Sigmoid colon (tissue), 6 donors: ENCODE measurements at regions not wholly inside any gene's neighbourhood (a gene's known extent, or its start where the extent isn't known, plus 50 kb on each side); places are given as distances from the start of the nearest gene placed in this dataset.
A peak's percentile ranks its signal among the peaks of the same experiment; 100 is the strongest.

Experiments used
- DNase-seq: peaks from one replicate; pipeline ENCODE4 v3.0.0-alpha.2; 2019
- H3K27ac ChIP-seq, 4 donors: fragments of 200-600 bp; sonication (generic); one replicate each; pipeline ENCODE4 v1.5.1; 2016 to 2019; ENCODE audit warnings: mild to moderate bottlenecking in 1 of 4
- H3K27me3 ChIP-seq, 3 donors: fragments of 200-600 bp; sonication (generic); one replicate each; pipeline ENCODE4 v1.5.1; 2019; ENCODE audit warnings: mild to moderate bottlenecking in 1 of 3
- H3K36me3 ChIP-seq, 4 donors: fragments of 200-600 bp; sonication (generic); one replicate each; pipeline ENCODE4 v1.5.1; 2016 to 2019
- H3K4me1 ChIP-seq, 4 donors: fragments of 200-600 bp; sonication (generic); one replicate each; pipeline ENCODE4 v1.5.1; 2017 to 2019
- H3K4me3 ChIP-seq, 4 donors: fragments of 200-600 bp; sonication (generic); one replicate each; pipeline ENCODE4 v1.5.1; 2017 to 2019; ENCODE audit warnings: mild to moderate bottlenecking in 2 of 4, moderate library complexity in 1 of 4
- H3K9me3 ChIP-seq, 4 donors: fragments of 200-600 bp in 3 of 4; sonication (generic) in 3 of 4; one replicate each; pipeline versions ENCODE4 v1.5.1 to v1.6.1; 2013 to 2019
- CTCF ChIP-seq, 4 experiments: fragments of 450-650 bp in 3 of 4; fragments of 200-600 bp in 1 of 4; IDR thresholded peaks; one replicate each; pipeline ENCODE4 v1.5.1; 2016 to 2019; ENCODE audit warnings: antibody characterized with exemption in 4 of 4, mild to moderate bottlenecking in 3 of 4, moderate library complexity in 2 of 4
- EP300 ChIP-seq, 4 donors: sonication (generic); formaldehyde crosslinking; IDR thresholded peaks; one replicate each; pipeline ENCODE4 v1.6.1; 2017; ENCODE audit warnings: antibody characterized with exemption in 4 of 4
- POLR2A ChIP-seq, 2 donors: fragments of 450-650 bp; IDR thresholded peaks; one replicate each; pipeline ENCODE4 v1.6.1; 2016; ENCODE audit warnings: antibody characterized with exemption in 2 of 2, mild to moderate bottlenecking in 2 of 2, moderate library complexity in 2 of 2
- POLR2AphosphoS5 ChIP-seq, 4 donors: sonication (generic); formaldehyde crosslinking; IDR thresholded peaks; one replicate each; pipeline ENCODE4 v1.6.1; 2017; ENCODE audit warnings: antibody characterized with exemption in 4 of 4
- WGBS, 2 donors: extraction: QIAGEN DNeasy Blood & Tissue Kit; methylation state at CpG; one replicate each; pipeline ENCODE4 v1.1.7; 2013; 5-methylcytosine and 5-hydroxymethylcytosine counted together
- intact Hi-C: fragments of 100-400 bp; cut with DNase I; formaldehyde crosslinking; loops from one replicate; pipeline ENCODE4 v1.15.1; 2023
- donor health status: healthy with polysubstance abuse.
- donor health status: healthy.

- Histone ChIP-seq H3K4me1 (no peaks in the 10 kb centered on the region), H3K36me3 (no peaks in the 10 kb centered on the region), H3K27me3 (no peaks in the 10 kb centered on the region), H3K27ac (no peak overlapping the region), H3K9me3 (peaks cover 0 to 12% (median 4%) of the 10 kb centered on the region in 4 donors), H3K4me3 (no peak overlapping the region)
- TF ChIP-seq CTCF (IDR thresholded peaks at IDR 0.05) (no peak), POLR2AphosphoS5 (IDR thresholded peaks at IDR 0.05) (no peak), EP300 (IDR thresholded peaks at IDR 0.05) (no peak), POLR2A (IDR thresholded peaks at IDR 0.05) (no peak)
- 89 to 94% methylated on average over 8 of the region's 8 CpGs for WGBS, 2 donors
- DNase-seq = peak; percentile 19
- intact Hi-C loops = no loop called here
Measured at GRCh38 chr2:10246370-10246769, 56.3 kb upstream of the HPCAL1 start.

GRCh38 chr2:10246831-10247230, 55.9 kb upstream of the HPCAL1 start:
- H3K4me3 ChIP-seq = no peak overlapping the region
- TF ChIP-seq CTCF (IDR thresholded peaks at IDR 0.05) = no peak
- no peak for TF ChIP-seq POLR2AphosphoS5 (IDR thresholded peaks at IDR 0.05)
- TF ChIP-seq POLR2A (IDR thresholded peaks at IDR 0.05) = no peak
- TF ChIP-seq EP300 (IDR thresholded peaks at IDR 0.05) = no peak
- peaks cover 0 to 12% (median 4%) of the 10 kb centered on the region in 4 donors for H3K9me3 ChIP-seq
- WGBS, 2 donors = 58 to 88% methylated on average over 5 of the region's 5 CpGs
- DNase-seq = no peak
- H3K36me3 ChIP-seq = no peaks in the 10 kb centered on the region
- H3K27ac ChIP-seq = no peak overlapping the region
- intact Hi-C loops = no loop called here
- H3K4me1 ChIP-seq = no peaks in the 10 kb centered on the region
- H3K27me3 ChIP-seq = no peaks in the 10 kb centered on the region

DNA sequence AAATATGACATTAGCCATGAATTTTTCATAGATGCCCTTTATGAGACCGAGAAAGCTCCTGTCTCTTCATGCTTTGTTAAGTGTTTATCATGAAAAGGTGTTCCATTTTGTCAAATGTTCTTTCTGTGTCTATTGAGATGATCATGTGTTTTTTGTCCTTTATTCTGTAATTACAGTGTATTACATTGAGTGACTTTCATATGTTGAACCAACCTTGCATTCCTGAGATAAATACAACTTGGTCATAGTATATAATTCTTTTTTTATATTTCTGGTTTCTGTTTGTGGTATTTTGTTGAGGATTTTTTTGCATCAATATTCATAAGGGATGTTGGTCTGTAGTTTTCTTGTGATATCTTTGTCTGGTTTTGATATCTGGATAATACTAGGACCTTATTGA, 52.9 kb upstream of the HPCAL1 start:
- Histone ChIP-seq H3K9me3 (peaks cover 0 to 12% (median 4%) of the 10 kb centered on the region in 4 donors), H3K4me3 (no peak overlapping the region), H3K36me3 (no peaks in the 10 kb centered on the region), H3K27ac (no peak overlapping the region), H3K27me3 (no peaks in the 10 kb centered on the region), H3K4me1 (no peaks in the 10 kb centered on the region)
- no peak for TF ChIP-seq POLR2A (IDR thresholded peaks at IDR 0.05)
- no peak for TF ChIP-seq POLR2AphosphoS5 (IDR thresholded peaks at IDR 0.05)
- TF ChIP-seq CTCF (IDR thresholded peaks at IDR 0.05) = no peak
- no peak for TF ChIP-seq EP300 (IDR thresholded peaks at IDR 0.05)
- 80 to 86% methylated on average over 1 of the region's 1 CpG for WGBS, 2 donors
- no peak for DNase-seq
- intact Hi-C loops = no loop called here

DNA sequence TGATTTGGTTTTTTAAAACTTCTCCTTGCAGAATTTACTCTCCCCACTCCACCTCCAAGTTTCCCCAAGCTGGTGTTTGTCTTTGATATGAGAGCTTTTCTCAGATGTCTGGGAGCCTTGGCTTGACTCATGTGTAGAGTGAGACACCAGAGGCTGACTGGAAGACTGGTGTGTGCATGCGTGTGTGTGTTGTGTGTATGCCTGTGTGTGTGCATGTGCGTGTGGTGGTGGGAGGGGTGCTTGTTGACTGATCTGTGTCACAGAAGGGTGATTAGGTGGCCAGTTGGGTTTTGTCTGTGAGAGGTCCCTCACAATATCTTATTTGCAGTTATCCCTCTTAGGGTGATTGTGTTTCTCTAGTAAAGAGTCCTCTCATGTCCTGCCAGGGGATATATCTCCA, 50.5 kb upstream of the HPCAL1 start:
- no peak overlapping the region for H3K27ac ChIP-seq
- TF ChIP-seq CTCF (IDR thresholded peaks at IDR 0.05) (no peak), POLR2AphosphoS5 (IDR thresholded peaks at IDR 0.05) (no peak), EP300 (IDR thresholded peaks at IDR 0.05) (no peak), POLR2A (IDR thresholded peaks at IDR 0.05) (no peak)
- DNase-seq = peak; percentile 39
- peaks cover 0 to 12% (median 4%) of the 10 kb centered on the region in 4 donors for H3K9me3 ChIP-seq
- H3K4me1 ChIP-seq = no peaks in the 10 kb centered on the region
- no peaks in the 10 kb centered on the region for H3K27me3 ChIP-seq
- no peak overlapping the region for H3K4me3 ChIP-seq
- intact Hi-C loops = no loop called here
- WGBS, 2 donors = 95% methylated on average over 2 of the region's 2 CpGs
- no peaks in the 10 kb centered on the region for H3K36me3 ChIP-seq

DNA sequence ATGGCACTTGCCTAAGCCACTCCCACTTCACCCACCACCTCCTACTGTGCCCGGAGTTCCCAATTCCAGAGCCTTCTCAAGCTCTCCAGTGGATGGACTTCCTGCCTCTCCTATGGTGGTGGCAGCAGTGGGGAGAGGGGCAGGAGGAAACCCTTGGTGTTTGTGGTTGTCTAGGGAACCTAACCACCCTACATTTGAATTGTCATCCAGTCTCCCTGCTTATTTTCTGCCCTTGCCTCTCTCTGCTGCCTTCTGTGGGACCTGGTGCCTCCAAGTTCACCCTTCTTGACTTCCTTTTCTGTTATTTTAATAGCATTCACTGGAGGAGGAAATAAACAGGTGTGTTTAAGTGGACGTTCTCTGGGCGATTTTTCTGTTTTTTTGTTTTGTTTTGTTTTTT, 50.0 kb upstream of the HPCAL1 start:
- H3K4me1 ChIP-seq = no peaks in the 10 kb centered on the region
- H3K4me3 ChIP-seq = no peak overlapping the region
- intact Hi-C loops = no loop called here
- 56 to 80% methylated on average over 3 of the region's 3 CpGs for WGBS, 2 donors
- H3K36me3 ChIP-seq = no peaks in the 10 kb centered on the region
- H3K9me3 ChIP-seq = peaks cover 0 to 12% (median 4%) of the 10 kb centered on the region in 4 donors
- TF ChIP-seq POLR2AphosphoS5 (IDR thresholded peaks at IDR 0.05) = no peak
- TF ChIP-seq CTCF (IDR thresholded peaks at IDR 0.05) = no peak
- no peak for TF ChIP-seq EP300 (IDR thresholded peaks at IDR 0.05)
- peak; percentile 41 for DNase-seq
- H3K27ac ChIP-seq = no peak overlapping the region
- no peaks in the 10 kb centered on the region for H3K27me3 ChIP-seq
